Chondrocyte (in vitro differentiated cells): ENCODE measurements at regions not wholly inside any gene's neighbourhood (a gene's known extent, or its start where the extent isn't known, plus 50 kb on each side); places are given as distances from the start of the nearest gene placed in this dataset.
A peak's percentile ranks its signal among the peaks of the same experiment; 100 is the strongest.

ENCODE experiments used
- DNase-seq: peaks from one replicate; pipeline ENCODE4 v3.0.0; 2021; ENCODE audit warnings: mixed read lengths, low spot score
- H3K27ac Mint-ChIP-seq: one replicate; pipeline ENCODE4 v1.8.0; 2021; ENCODE audit warnings: mild to moderate bottlenecking, moderate library complexity, mixed read lengths; ENCODE audit not compliant: unreplicated experiment
- H3K27me3 Mint-ChIP-seq: 2 replicates; pipeline ENCODE4 v1.8.0; 2021; ENCODE audit warnings: low read depth, mixed read lengths
- H3K36me3 Mint-ChIP-seq: 2 replicates; pipeline ENCODE4 v1.8.0; 2021; ENCODE audit warnings: low read depth, mixed read lengths
- H3K4me1 Mint-ChIP-seq: 2 replicates; pipeline ENCODE4 v1.8.0; 2021; ENCODE audit warnings: low read depth, mild to moderate bottlenecking, mixed read lengths
- H3K4me3 Mint-ChIP-seq: one replicate; pipeline ENCODE4 v1.8.0; 2021; ENCODE audit warnings: mild to moderate bottlenecking, moderate library complexity, mixed read lengths; ENCODE audit not compliant: unreplicated experiment
- H3K9me3 Mint-ChIP-seq: 2 replicates; pipeline ENCODE4 v1.8.0; 2021; ENCODE audit warnings: low read depth, mixed read lengths
- CTCF ChIP-seq: fragments of 200-600 bp; sonication (generic); IDR thresholded peaks from 2 replicates; pipeline ENCODE4 v1.5.0; 2021; ENCODE audit warnings: antibody characterized with exemption, mild to moderate bottlenecking, moderate library complexity

- TF ChIP-seq CTCF = no peak
- peaks cover 62% of the 10 kb centered on the region for H3K4me1 Mint-ChIP-seq
- no peak for DNase-seq
- H3K36me3 Mint-ChIP-seq = no peaks in the 10 kb centered on the region
- H3K9me3 Mint-ChIP-seq = no peaks in the 10 kb centered on the region
- H3K27me3 Mint-ChIP-seq = no peaks in the 10 kb centered on the region
- H3K4me3 Mint-ChIP-seq = no peak overlapping the region
- H3K27ac Mint-ChIP-seq = no peak overlapping the region
Observed at GRCh38 chr2:163351143-163351542, 384.7 kb downstream of the FIGN start.

- DNase-seq = no peak
- H3K27ac Mint-ChIP-seq = peak overlapping the region; percentile 97
- no peaks in the 10 kb centered on the region for H3K36me3 Mint-ChIP-seq
- no peaks in the 10 kb centered on the region for H3K27me3 Mint-ChIP-seq
- peak overlapping the region; percentile 72 for H3K4me3 Mint-ChIP-seq
- no peak for TF ChIP-seq CTCF
- peaks cover 65% of the 10 kb centered on the region for H3K4me1 Mint-ChIP-seq
- no peaks in the 10 kb centered on the region for H3K9me3 Mint-ChIP-seq
Observed at GRCh38 chr2:163348857-163349380, 386.9 kb downstream of the FIGN start.

GRCh38 chr2:163347982-163348856 lies 387.6 kb downstream of the FIGN start:
- Mint-ChIP-seq H3K27ac (peak overlapping the region; percentile 97), H3K27me3 (no peaks in the 10 kb centered on the region), H3K4me3 (peak overlapping the region; percentile 72), H3K4me1 (peaks cover 58% of the 10 kb centered on the region), H3K36me3 (no peaks in the 10 kb centered on the region), H3K9me3 (no peaks in the 10 kb centered on the region)
- DNase-seq = peak; percentile 92
- TF ChIP-seq CTCF = peak; percentile 21

GRCh38 chr2:163345795-163346573 lies 389.8 kb downstream of the FIGN start:
- Mint-ChIP-seq H3K36me3 (no peaks in the 10 kb centered on the region), H3K27me3 (no peaks in the 10 kb centered on the region), H3K4me3 (no peak overlapping the region), H3K9me3 (no peaks in the 10 kb centered on the region), H3K27ac (no peak overlapping the region), H3K4me1 (peaks cover 50% of the 10 kb centered on the region)
- DNase-seq = no peak
- TF ChIP-seq CTCF = peak; percentile 95

- no peak for TF ChIP-seq CTCF
- peaks cover 26% of the 10 kb centered on the region for H3K4me1 Mint-ChIP-seq
- peaks cover 1% of the 10 kb centered on the region for H3K36me3 Mint-ChIP-seq
- no peak for DNase-seq
- H3K4me3 Mint-ChIP-seq = no peak overlapping the region
- H3K27ac Mint-ChIP-seq = no peak overlapping the region
- H3K27me3 Mint-ChIP-seq = no peaks in the 10 kb centered on the region
- H3K9me3 Mint-ChIP-seq = peaks cover 2% of the 10 kb centered on the region
Observed at GRCh38 chr2:163343316-163343715, 392.5 kb downstream of the FIGN start.
